Esophagus muscularis mucosa (tissue), 3 donors: ENCODE measurements at regions not wholly inside any gene's neighbourhood (a gene's known extent, or its start where the extent isn't known, plus 50 kb on each side); places are given as distances from the start of the nearest gene placed in this dataset.

Source experiments
- POLR2A ChIP-seq: fragments of 450-650 bp; IDR thresholded peaks from one replicate; pipeline ENCODE4 v1.6.1; 2017; ENCODE audit warnings: antibody characterized with exemption, moderate library complexity, mild to moderate bottlenecking, low read depth
- TF ChIP-seq, protein P1 (sequence below), 3 experiments: fragments of 200-600 bp in 2 of 3; fragments of 450-650 bp in 1 of 3; sonication (generic) in 2 of 3; IDR thresholded peaks; one replicate each; pipeline ENCODE4 v1.5.1; 2017 to 2019; ENCODE audit warnings: antibody characterized with exemption in 3 of 3, mild to moderate bottlenecking in 2 of 3, moderate library complexity in 1 of 3

DNA sequence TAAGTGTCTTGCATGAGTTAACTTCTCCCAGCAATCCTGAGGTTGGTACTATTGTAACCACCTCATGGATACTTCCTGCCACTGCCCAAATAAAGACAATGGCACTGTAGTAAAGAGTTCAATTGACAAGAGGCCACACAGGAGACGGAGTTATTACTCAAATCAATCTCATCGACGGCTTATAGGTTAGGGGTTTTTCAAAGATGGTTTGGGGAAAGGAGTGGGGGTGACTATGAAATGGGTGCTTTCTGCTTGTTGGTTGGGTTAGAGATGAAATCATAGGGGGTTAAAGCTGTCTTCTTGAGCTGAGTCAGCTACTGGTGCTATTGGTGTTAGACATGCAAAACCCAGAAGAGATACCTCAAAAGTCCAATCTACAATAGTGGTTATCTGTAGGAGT, 1258.0 kb upstream of the ZEB2 start:
- TF ChIP-seq POLR2A, result no peak
- TF ChIP-seq, protein P1, sequence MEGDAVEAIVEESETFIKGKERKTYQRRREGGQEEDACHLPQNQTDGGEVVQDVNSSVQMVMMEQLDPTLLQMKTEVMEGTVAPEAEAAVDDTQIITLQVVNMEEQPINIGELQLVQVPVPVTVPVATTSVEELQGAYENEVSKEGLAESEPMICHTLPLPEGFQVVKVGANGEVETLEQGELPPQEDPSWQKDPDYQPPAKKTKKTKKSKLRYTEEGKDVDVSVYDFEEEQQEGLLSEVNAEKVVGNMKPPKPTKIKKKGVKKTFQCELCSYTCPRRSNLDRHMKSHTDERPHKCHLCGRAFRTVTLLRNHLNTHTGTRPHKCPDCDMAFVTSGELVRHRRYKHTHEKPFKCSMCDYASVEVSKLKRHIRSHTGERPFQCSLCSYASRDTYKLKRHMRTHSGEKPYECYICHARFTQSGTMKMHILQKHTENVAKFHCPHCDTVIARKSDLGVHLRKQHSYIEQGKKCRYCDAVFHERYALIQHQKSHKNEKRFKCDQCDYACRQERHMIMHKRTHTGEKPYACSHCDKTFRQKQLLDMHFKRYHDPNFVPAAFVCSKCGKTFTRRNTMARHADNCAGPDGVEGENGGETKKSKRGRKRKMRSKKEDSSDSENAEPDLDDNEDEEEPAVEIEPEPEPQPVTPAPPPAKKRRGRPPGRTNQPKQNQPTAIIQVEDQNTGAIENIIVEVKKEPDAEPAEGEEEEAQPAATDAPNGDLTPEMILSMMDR (IDR thresholded peaks at IDR 0.05), result no peak
